Sigmoid colon (tissue), 4 donors: ENCODE measurements at regions not wholly inside any gene's neighbourhood (a gene's known extent, or its start where the extent isn't known, plus 50 kb on each side); places are given as distances from the start of the nearest gene placed in this dataset.

Experiments
- EP300 ChIP-seq, 4 donors: sonication (generic); formaldehyde crosslinking; IDR thresholded peaks; one replicate each; pipeline ENCODE4 v1.6.1; 2017; ENCODE audit warnings: antibody characterized with exemption in 4 of 4
- POLR2A ChIP-seq, 2 donors: fragments of 450-650 bp; IDR thresholded peaks; one replicate each; pipeline ENCODE4 v1.6.1; 2016; ENCODE audit warnings: antibody characterized with exemption in 2 of 2, mild to moderate bottlenecking in 2 of 2, moderate library complexity in 2 of 2
- TF ChIP-seq, protein P1 (sequence below), 4 experiments: fragments of 450-650 bp in 3 of 4; fragments of 200-600 bp in 1 of 4; IDR thresholded peaks; one replicate each; pipeline ENCODE4 v1.5.1; 2016 to 2019; ENCODE audit warnings: antibody characterized with exemption in 4 of 4, mild to moderate bottlenecking in 3 of 4, moderate library complexity in 2 of 4

DNA sequence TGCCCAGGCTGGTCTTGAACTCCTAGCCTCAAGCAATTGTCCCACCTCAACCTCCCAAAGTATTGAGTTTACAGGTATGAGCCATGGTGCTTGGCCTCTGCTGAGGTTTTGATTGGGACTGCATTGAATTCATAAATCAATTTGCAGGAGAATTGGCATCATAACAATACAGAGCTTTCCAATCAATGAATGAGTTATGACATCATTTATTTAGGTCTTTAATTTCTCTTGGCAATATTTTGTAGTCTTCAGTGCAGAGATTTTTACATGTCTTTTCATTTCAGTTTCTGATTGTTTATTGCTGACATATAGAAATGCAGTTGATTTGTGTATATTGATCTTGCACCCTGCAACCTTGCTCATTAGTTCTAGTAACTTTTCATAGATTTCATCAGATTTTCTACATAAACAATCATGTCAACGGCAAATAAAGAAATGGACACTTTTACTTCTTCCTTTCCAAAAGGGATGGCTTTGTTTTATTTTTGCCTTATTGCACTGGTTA lies 119.9 kb downstream of the TFCP2L1 start:
- TF ChIP-seq POLR2A (IDR thresholded peaks at IDR 0.05) (no peak), EP300 (IDR thresholded peaks at IDR 0.05) (no peak)
- TF ChIP-seq, protein P1, sequence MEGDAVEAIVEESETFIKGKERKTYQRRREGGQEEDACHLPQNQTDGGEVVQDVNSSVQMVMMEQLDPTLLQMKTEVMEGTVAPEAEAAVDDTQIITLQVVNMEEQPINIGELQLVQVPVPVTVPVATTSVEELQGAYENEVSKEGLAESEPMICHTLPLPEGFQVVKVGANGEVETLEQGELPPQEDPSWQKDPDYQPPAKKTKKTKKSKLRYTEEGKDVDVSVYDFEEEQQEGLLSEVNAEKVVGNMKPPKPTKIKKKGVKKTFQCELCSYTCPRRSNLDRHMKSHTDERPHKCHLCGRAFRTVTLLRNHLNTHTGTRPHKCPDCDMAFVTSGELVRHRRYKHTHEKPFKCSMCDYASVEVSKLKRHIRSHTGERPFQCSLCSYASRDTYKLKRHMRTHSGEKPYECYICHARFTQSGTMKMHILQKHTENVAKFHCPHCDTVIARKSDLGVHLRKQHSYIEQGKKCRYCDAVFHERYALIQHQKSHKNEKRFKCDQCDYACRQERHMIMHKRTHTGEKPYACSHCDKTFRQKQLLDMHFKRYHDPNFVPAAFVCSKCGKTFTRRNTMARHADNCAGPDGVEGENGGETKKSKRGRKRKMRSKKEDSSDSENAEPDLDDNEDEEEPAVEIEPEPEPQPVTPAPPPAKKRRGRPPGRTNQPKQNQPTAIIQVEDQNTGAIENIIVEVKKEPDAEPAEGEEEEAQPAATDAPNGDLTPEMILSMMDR (IDR thresholded peaks at IDR 0.05): no peak
